GM18505 (cell line): ENCODE measurements at regions not wholly inside any gene's neighbourhood (a gene's known extent, or its start where the extent isn't known, plus 50 kb on each side); places are given as distances from the start of the nearest gene placed in this dataset.

ENCODE experiments used
- ATAC-seq: cut with Tn5 transposase; IDR thresholded peaks from one replicate; pipeline ENCODE4 v1.9.1; 2021; ENCODE audit not compliant: unreplicated experiment
- POLR2A ChIP-seq: IDR thresholded peaks from 4 replicates; pipeline ENCODE4 v1.6.1; 2011; ENCODE audit warnings: borderline replicate concordance; ENCODE audit not compliant: insufficient read depth, insufficient read length; ENCODE audit errors: extremely low read depth

DNA sequence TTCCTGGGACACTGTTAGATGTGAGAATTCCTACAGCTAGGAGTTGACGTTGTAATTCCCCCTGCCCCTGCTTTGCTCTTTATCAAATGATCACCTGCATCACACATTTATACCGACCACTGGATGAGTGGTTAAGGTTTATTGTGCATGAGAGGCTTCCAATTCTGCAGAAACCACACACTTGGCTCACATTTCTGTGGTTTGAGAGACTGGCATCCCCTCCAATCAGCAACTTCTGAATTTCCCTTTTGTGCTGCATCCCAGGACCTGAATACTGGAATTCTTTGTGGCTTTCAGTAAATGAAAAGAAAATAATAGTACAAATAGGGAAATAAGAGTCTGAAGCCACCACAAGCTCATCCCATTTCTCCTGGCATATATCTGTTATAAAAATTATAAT lies 628.7 kb upstream of the PIK3C3 start:
- ATAC-seq, result no peak
- no peak for TF ChIP-seq POLR2A

GRCh38 chr18:41324934-41325333 lies 630.1 kb upstream of the PIK3C3 start:
- TF ChIP-seq POLR2A, result no peak
- no peak for ATAC-seq

DNA sequence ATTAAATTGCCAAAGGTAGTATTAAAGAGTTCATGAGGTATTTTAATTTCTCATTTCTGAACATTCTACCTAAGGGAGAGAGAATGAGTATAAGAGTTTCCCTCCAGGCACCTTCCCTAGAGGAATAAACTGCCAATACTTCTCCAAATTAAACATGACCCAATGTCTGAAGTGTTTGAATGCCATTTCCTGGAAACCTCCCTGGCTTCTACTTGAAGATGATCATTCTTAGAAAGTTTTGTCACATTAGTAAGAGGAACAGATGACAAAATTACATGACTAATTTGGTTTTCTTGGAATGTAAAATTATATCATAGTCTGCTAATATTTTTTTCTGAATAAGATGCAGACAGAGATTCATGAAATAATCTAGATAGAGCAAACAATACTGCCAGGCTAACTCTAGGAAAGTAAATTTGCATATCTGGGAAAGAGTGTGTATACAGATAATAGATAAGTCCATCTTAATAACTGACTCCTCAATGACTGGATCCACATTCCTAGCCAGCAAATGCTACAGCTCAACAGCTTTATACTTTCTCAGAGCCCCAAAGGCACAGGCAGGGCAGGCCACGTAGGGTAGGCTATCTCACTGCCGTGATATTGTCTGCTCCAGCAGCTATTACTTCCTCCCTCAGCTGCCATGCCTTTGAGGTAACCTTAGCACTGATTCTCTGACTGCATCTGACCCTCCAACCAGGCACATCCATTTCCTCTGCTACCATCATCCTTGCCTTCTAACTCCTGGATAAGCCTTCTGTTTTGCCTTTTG lies 630.8 kb upstream of the PIK3C3 start:
- TF ChIP-seq POLR2A, result no peak
- no peak for ATAC-seq

DNA sequence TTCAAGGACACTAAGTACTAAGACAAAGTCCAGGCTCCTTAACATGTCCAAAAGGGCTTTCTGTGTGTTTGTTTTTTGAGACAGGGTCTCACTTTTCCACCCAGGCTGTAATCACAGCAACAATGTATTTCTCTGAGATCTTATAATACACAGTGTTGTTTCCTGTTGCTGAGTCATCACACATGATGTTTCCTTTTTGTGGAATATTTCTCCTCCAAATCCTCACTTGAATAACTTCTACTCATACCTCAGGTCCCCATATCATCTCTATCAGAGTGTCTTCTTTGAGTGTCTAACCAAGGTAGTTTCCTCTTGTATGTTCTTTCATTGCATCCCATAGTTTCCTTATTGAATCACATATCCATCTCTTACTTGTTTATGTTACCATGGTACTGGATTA lies 632.0 kb upstream of the PIK3C3 start:
- TF ChIP-seq POLR2A, result no peak
- no peak for ATAC-seq

GRCh38 chr18:41320100-41320499 lies 634.9 kb upstream of the PIK3C3 start:
- TF ChIP-seq POLR2A, result no peak
- no peak for ATAC-seq

DNA sequence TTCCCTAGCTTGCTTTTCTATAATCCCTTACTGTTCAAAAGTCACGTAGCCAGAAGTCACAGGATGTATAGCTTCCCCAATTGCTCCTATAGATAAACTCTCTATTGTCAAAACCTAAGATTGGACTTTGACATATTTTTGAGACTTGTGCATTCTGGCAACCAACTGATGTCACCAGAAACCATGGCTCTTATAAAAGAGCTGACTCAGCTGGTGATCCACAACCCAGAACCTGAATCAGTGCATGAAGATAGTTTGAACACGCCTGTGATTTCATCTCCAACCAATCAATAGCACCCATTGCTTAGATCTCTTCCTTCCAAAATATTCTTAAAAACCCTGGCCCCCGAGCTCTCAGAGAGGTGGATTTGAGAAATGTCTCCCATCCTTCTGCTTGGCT lies 639.9 kb upstream of the PIK3C3 start:
- no peak for ATAC-seq
- TF ChIP-seq POLR2A, result no peak

GRCh38 chr18:41311571-41312547 lies 643.2 kb upstream of the PIK3C3 start:
- TF ChIP-seq POLR2A, result no peak
- ATAC-seq, result no peak

DNA sequence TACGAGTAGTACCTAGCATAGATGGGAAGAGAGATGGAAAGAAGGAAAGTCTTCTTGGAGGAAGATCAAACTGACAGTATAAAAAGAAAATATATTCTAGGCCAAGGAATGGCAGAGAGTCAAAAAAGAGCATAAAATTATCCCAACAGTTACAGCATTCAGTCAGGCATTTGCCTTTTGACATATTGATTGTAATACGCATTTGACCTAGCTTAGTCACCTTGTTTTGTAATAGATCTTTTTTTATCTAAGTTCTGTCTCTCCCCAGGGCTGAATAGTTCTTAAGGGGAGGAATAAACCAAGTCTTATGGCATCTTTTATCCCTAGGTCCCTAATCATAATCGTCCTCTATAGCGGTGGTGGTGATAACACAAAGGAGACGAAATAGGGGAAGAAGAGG lies 657.3 kb upstream of the PIK3C3 start:
- no peak for ATAC-seq
- TF ChIP-seq POLR2A, result no peak

DNA sequence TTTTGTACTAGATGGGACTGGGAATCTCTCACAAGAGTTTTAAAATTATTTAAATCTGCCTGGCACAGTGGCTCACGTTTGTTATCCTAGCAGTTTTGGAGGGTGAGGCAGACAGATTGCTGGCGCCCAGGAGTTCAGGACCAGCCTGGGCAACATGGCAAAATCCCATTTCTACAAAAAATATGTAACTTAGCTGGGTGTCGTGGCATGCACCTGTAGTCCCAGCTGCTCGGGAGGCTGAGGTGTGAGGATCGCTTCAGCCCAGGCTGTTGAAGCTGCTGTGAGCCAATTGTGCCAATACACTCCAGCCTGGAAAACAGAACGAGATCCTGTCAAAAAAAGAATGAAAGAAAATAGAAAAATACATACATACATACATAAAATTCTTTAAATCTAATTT lies 685.7 kb upstream of the PIK3C3 start:
- no peak for TF ChIP-seq POLR2A
- ATAC-seq, result no peak

DNA sequence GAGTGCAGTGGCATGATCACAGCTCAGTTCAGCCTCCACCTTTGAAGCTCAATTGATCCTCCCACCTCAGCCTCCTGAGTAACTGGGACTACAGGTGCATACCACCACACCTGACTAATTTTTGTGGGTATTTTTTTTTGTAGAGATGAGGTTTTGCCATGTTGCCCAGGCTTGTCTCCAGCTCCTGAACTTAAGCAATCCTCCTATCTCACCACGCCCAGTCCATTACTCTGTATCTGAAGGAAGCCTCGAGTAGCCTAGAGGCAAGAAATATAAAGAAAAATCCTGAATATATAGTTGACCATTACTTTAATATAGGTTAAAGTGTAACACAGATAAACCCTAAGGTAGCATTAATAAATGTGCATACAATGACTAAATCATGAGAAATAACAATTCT lies 686.8 kb upstream of the PIK3C3 start:
- TF ChIP-seq POLR2A, result no peak
- no peak for ATAC-seq

GRCh38 chr18:41266616-41267015 lies 688.4 kb upstream of the PIK3C3 start:
- TF ChIP-seq POLR2A, result no peak
- ATAC-seq, result no peak

DNA sequence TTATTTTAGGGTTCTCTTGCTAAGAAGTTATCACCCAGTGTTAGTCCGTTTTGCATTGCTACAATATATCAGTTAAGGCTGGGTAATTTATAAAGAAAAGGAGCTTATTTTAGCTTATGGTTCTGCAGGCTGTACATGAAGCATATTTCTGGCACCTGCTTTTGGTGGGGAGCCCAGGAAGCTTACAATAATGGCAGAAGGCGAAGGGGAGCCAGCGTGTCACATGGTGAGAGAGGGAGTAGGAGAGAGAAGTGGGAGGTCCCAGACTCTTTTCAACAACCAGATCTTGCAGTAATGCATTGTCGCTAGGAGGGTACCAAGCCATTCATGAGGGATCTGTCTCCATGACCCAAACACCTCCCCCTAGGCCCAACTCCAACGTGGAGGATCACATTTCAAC lies 688.8 kb upstream of the PIK3C3 start:
- TF ChIP-seq POLR2A, result no peak

GRCh38 chr18:41265047-41265446 lies 690.0 kb upstream of the PIK3C3 start:
- no peak for ATAC-seq

More for the DNA sequence above, 688.8 kb upstream of the PIK3C3 start:
- ATAC-seq, result no peak

DNA sequence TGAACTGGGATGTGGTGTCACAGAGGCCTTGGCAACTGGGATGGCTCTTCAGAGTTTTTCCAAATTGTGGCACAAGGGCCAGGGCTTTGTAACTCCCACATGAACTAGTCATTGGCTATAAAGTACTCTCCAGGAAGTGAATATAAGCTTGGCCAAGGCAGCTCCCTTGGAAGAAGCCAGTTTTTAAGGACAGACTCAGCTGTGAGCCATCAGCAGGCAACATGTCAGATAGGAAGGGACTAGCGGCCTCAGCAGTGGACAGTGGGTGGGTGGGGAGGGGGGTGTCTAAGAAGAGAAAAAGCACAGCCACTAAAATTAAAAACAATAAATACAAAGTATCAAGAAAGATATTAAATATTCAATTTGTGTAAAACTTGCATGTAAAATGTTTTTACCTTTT lies 691.1 kb upstream of the PIK3C3 start:
- no peak for ATAC-seq
- no peak for TF ChIP-seq POLR2A

More at GRCh38 chr18:41265047-41265446, 690.0 kb upstream of the PIK3C3 start:
- TF ChIP-seq POLR2A, result no peak

DNA sequence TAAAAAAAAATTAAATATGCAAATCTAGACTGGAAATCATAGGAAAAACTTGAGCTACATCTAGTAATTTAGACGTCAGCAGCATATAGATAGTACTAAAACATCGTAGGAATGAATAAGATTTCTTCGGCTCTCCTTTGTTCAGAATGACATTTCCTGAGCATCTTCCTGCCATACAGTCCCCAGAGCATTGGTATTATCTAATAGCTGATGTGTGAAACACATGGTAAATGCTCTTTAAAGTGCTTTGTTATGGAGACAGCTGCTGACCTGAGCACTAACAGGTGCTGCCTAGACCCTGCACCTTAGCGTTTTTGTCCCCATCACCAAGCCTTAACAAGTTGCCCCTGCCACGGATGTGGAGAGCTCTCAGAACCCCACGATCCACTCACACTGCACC lies 692.3 kb upstream of the PIK3C3 start:
- TF ChIP-seq POLR2A, result no peak
- no peak for ATAC-seq

DNA sequence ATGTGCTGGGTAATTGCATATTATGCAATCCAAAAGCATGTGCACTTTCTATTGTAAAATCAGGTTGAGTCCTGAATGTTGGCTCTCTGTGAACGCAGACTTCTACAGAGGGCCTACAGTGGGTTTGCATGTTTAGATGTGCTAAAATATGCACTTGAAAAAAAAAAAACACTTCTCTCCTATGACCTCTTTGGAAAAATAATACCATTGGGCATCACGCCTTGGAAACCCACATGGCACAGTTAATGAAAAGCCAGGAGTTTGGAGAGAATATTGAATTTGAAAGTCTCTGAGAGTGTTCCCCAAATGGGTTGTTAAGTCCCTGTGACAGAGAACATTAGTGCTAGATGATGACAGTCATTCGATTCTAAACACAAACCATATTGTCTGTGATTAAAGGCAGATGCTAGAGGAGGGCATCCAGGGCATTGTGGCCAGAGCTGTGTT lies 710.4 kb upstream of the PIK3C3 start:
- ATAC-seq, result no peak
- no peak for TF ChIP-seq POLR2A
